PC-3 (cell line): ENCODE measurements at regions not wholly inside any gene's neighbourhood (a gene's known extent, or its start where the extent isn't known, plus 50 kb on each side); places are given as distances from the start of the nearest gene placed in this dataset.

Experiments
- ATAC-seq: fragments of 200-7000 bp; cut with Tn5 transposase; 2 replicates; pipeline ENCODE4 v1.9.1; 2020; ENCODE audit warnings: mild to moderate bottlenecking, moderate library complexity
- BruUV-seq: library from RNA; stranded (reverse); fragments of 400-500 nt; replicated peaks from 2 replicates; lab custom pipeline; 2021; lab: Mats Ljungman, UMichigan
- CTCF ChIA-PET: fragments of 300-600 bp; sonication (Branson Sonifier 250); formaldehyde crosslinking; loops from one replicate; lab custom pipeline; 2022; ENCODE audit warnings: antibody characterized with exemption; lab: Charles Lee
- POLR2A ChIA-PET: fragments of 300-600 bp; sonication (Branson Sonifier 250); formaldehyde crosslinking; loops from one replicate; lab custom pipeline; 2022; ENCODE audit warnings: antibody characterized with exemption; ENCODE audit not compliant: unreplicated experiment; lab: Charles Lee
- DNase-seq: peaks from one replicate; pipeline ENCODE4 v3.0.0-alpha.2; 2015
- H2AFZ ChIP-seq: fragments of 300-600 bp; sonication (generic); 2 replicates; pipeline ENCODE4 v1.6.0; 2016; ENCODE audit warnings: antibody characterized with exemption, low read length
- H3F3A ChIP-seq: fragments of 300-600 bp; sonication (generic); one replicate; pipeline ENCODE4 v1.6.0; 2017; ENCODE audit warnings: antibody characterized with exemption, low read length, control low read depth, mild to moderate bottlenecking; ENCODE audit not compliant: unreplicated experiment
- H3K27ac ChIP-seq: fragments of 300-600 bp; sonication (generic); 2 replicates; pipeline ENCODE4 v1.5.1; 2016; ENCODE audit warnings: mild to moderate bottlenecking, low read length
- H3K27me3 ChIP-seq: fragments of 300-600 bp; sonication (generic); 2 replicates; pipeline ENCODE4 v1.6.1; 2016; ENCODE audit warnings: low read length, mixed read lengths
- H3K36me3 ChIP-seq: fragments of 300-600 bp; sonication (generic); 2 replicates; pipeline ENCODE4 v1.6.1; 2016; ENCODE audit warnings: low read depth, mixed run types, low read length, mixed read lengths
- H3K4me1 ChIP-seq: fragments of 300-600 bp; sonication (generic); 2 replicates; pipeline ENCODE4 v1.5.1; 2016; ENCODE audit warnings: low read length; ENCODE audit not compliant: insufficient read depth
- H3K4me2 ChIP-seq: fragments of 300-600 bp; sonication (generic); 2 replicates; pipeline ENCODE4 v1.6.0; 2016; ENCODE audit warnings: low read length
- H3K4me3 ChIP-seq: fragments of 300-600 bp; sonication (generic); 2 replicates; pipeline ENCODE4 v1.5.1; 2016; ENCODE audit warnings: mild to moderate bottlenecking, low read length, mixed read lengths
- H3K79me2 ChIP-seq: fragments of 300-600 bp; sonication (generic); 2 replicates; pipeline ENCODE4 v1.6.1; 2017; ENCODE audit warnings: low read length, mixed read lengths
- H3K9ac ChIP-seq: fragments of 300-600 bp; sonication (generic); 2 replicates; pipeline ENCODE4 v1.6.0; 2016; ENCODE audit warnings: mild to moderate bottlenecking, low read length
- H3K9me2 ChIP-seq: fragments of 300-600 bp; sonication (generic); replicated peaks from 2 replicates; pipeline ENCODE4 v1.6.1; 2016; ENCODE audit warnings: mixed run types, low read length, mixed read lengths
- H3K9me3 ChIP-seq: fragments of 300-600 bp; sonication (generic); 2 replicates; pipeline ENCODE4 v1.6.1; 2016; ENCODE audit warnings: low read length, mixed read lengths
- H4K20me1 ChIP-seq: fragments of 300-600 bp; sonication (generic); 2 replicates; pipeline ENCODE4 v1.6.1; 2016; ENCODE audit warnings: low read length, mixed read lengths
- EZH2 ChIP-seq: fragments of 300-600 bp; sonication (generic); IDR thresholded peaks from one replicate; pipeline ENCODE4 v1.6.1; 2017; ENCODE audit warnings: antibody characterized with exemption, mild to moderate bottlenecking, low read length; ENCODE audit not compliant: unreplicated experiment
- EZH2phosphoT487 ChIP-seq: fragments of 300-600 bp; sonication (generic); IDR thresholded peaks from 2 replicates; pipeline ENCODE4 v1.6.1; 2018; ENCODE audit warnings: mild to moderate bottlenecking, antibody characterized with exemption, low read length, borderline replicate concordance
- intact Hi-C: fragments of 100-400 bp; cut with micrococcal nuclease; formaldehyde crosslinking; loops from 2 replicates; pipeline ENCODE4 v1.9.0; 2023
- TF ChIP-seq, protein P1 (sequence below): fragments of 300-600 bp; sonication (generic); conservative IDR thresholded peaks from 2 replicates; pipeline ENCODE4 v1.5.1; 2017; ENCODE audit warnings: antibody characterized with exemption, low read depth, mild to moderate bottlenecking, low read length

- H3F3A ChIP-seq: no peaks in the 10 kb centered on the region
- H3K9me2 ChIP-seq: no peaks in the 10 kb centered on the region
- no peak overlapping the region for H3K4me3 ChIP-seq
- H3K27ac ChIP-seq: no peak overlapping the region
- peaks cover 10% of the 10 kb centered on the region for H3K4me1 ChIP-seq
- TF ChIP-seq, protein P1, sequence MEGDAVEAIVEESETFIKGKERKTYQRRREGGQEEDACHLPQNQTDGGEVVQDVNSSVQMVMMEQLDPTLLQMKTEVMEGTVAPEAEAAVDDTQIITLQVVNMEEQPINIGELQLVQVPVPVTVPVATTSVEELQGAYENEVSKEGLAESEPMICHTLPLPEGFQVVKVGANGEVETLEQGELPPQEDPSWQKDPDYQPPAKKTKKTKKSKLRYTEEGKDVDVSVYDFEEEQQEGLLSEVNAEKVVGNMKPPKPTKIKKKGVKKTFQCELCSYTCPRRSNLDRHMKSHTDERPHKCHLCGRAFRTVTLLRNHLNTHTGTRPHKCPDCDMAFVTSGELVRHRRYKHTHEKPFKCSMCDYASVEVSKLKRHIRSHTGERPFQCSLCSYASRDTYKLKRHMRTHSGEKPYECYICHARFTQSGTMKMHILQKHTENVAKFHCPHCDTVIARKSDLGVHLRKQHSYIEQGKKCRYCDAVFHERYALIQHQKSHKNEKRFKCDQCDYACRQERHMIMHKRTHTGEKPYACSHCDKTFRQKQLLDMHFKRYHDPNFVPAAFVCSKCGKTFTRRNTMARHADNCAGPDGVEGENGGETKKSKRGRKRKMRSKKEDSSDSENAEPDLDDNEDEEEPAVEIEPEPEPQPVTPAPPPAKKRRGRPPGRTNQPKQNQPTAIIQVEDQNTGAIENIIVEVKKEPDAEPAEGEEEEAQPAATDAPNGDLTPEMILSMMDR: no peak
- TF ChIP-seq EZH2phosphoT487 (no peak), EZH2 (no peak)
- no peak overlapping the region for H2AFZ ChIP-seq
- H4K20me1 ChIP-seq: no peaks in the 10 kb centered on the region
- no peaks in the 10 kb centered on the region for H3K79me2 ChIP-seq
- H3K9me3 ChIP-seq: no peaks in the 10 kb centered on the region
- ChIA-PET POLR2A (no interaction called here), CTCF (no interaction called here)
- DNase-seq: no peak
- no peak overlapping the region for H3K4me2 ChIP-seq
- no peak overlapping the region for H3K9ac ChIP-seq
- intact Hi-C loops: no loop called here
- no peaks in the 10 kb centered on the region for H3K36me3 ChIP-seq
- no TSS peak for BruUV-seq
- no peaks in the 10 kb centered on the region for H3K27me3 ChIP-seq
- no peak for ATAC-seq
Observed at GRCh38 chr18:2281523-2282199, 289.6 kb downstream of the METTL4 start.

GRCh38 chr18:2293109-2293839 is 278.0 kb downstream of the METTL4 start:
- no peak overlapping the region for H2AFZ ChIP-seq
- TF ChIP-seq EZH2 (no peak), EZH2phosphoT487 (no peak)
- TF ChIP-seq, protein P1: no peak
- no peaks in the 10 kb centered on the region for H3K79me2 ChIP-seq
- no peaks in the 10 kb centered on the region for H3K9me3 ChIP-seq
- BruUV-seq: no TSS peak
- no peaks in the 10 kb centered on the region for H3K4me1 ChIP-seq
- no peaks in the 10 kb centered on the region for H4K20me1 ChIP-seq
- no peak for ATAC-seq
- H3K4me3 ChIP-seq: no peak overlapping the region
- no peak for DNase-seq
- ChIA-PET POLR2A (no interaction called here), CTCF (interaction anchor here (0.6 kb wide), 1 partner anchor 49 kb away, joined by 8 read pairs; no protein-coding TSS in a partner anchor)
- H3K9me2 ChIP-seq: no peaks in the 10 kb centered on the region
- no peaks in the 10 kb centered on the region for H3F3A ChIP-seq
- intact Hi-C loops: no loop called here
- H3K4me2 ChIP-seq: no peak overlapping the region
- H3K27ac ChIP-seq: no peak overlapping the region
- no peaks in the 10 kb centered on the region for H3K36me3 ChIP-seq
- no peaks in the 10 kb centered on the region for H3K27me3 ChIP-seq
- no peak overlapping the region for H3K9ac ChIP-seq

DNA sequence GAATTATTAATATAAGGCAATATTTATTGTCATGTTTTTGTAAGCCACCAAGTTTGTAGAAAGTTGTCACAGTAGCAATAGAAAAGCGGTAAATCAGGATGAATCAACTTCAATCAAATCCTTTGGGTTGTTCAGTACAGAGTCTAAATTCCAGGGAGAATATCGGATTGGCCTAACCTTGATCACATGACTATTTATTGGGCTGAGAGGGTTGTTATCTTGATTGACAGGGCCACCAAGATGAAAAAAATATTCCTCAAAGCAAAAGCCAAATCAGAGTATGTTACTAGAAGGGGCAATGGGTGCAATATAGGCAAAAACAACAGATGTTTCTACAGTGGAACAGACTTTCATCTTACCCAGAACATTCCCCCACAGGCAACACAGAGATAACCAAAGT is 270.0 kb downstream of the METTL4 start:
- Histone ChIP-seq H3K4me2 (no peak overlapping the region), H3K79me2 (no peaks in the 10 kb centered on the region), H3K4me1 (peaks cover 51% of the 10 kb centered on the region), H3F3A (peaks cover 14% of the 10 kb centered on the region), H3K9me2 (no peaks in the 10 kb centered on the region), H3K4me3 (no peak overlapping the region), H3K36me3 (no peaks in the 10 kb centered on the region), H2AFZ (no peak overlapping the region), H3K27me3 (no peaks in the 10 kb centered on the region), H3K27ac (peak overlapping the region; percentile 93; the same call in 1 of the 2 replicates), H3K9ac (no peak overlapping the region), H3K9me3 (no peaks in the 10 kb centered on the region), H4K20me1 (no peaks in the 10 kb centered on the region)
- ChIA-PET POLR2A (no interaction called here), CTCF (no interaction called here)
- no peak for TF ChIP-seq EZH2
- TF ChIP-seq, protein P1: no peak
- TF ChIP-seq EZH2phosphoT487: no peak
- intact Hi-C loops: loop anchor here (5.0 kb wide), 3 partner anchors 64 to 714 kb away; no protein-coding TSS in a partner anchor
- DNase-seq (no peak), ATAC-seq (no peak)
- no TSS peak for BruUV-seq
